HCT116 (cell line): ENCODE measurements at regions not wholly inside any gene's neighbourhood (a gene's known extent, or its start where the extent isn't known, plus 50 kb on each side); places are given as distances from the start of the nearest gene placed in this dataset.

Experiments used
- ATAC-seq: fragments of 200-7000 bp; cut with Tn5 transposase; 2 replicates; pipeline ENCODE4 v1.9.1; 2020; ENCODE audit warnings: mild to moderate bottlenecking, moderate library complexity
- BruUV-seq: library from RNA; stranded (reverse); fragments of 400-500 nt; replicated peaks from 2 replicates; lab custom pipeline; 2021; lab: Mats Ljungman, UMichigan
- CTCF ChIA-PET: fragments of 300-600 bp; sonication (Branson Sonifier 250); formaldehyde crosslinking; loops from one replicate; lab custom pipeline; 2021; ENCODE audit warnings: antibody characterized with exemption; lab: Charles Lee
- POLR2A ChIA-PET: fragments of 300-600, 350-600 bp; sonication (Branson Sonifier 250); formaldehyde crosslinking; loops from one replicate; lab custom pipeline; 2021; ENCODE audit warnings: antibody characterized with exemption; lab: Charles Lee
- RAD21 ChIA-PET, 2 experiments: fragments of 300-600 bp; sonication (Branson Sonifier 250); formaldehyde crosslinking; loops; one replicate each; lab custom pipeline; 2023; ENCODE audit warnings: low total read pairs in 2 of 2; ENCODE audit not compliant: uncharacterized antibody in 2 of 2, unreplicated experiment in 2 of 2, low non-redundant PET in 1 of 2; lab: Charles Lee
- DNase-seq: peaks from one replicate; pipeline ENCODE4 v3.0.0-alpha.2; 2010; ENCODE audit warnings: low read depth, low spot score
- H2AFZ ChIP-seq: fragments of 200-600 bp; shearing (Covaris generic), sonication (generic); 2 replicates; pipeline ENCODE4 v1.6.1; 2017; ENCODE audit warnings: low read depth, mixed run types, mixed read lengths, antibody characterized with exemption, low read length; ENCODE audit not compliant: poor library complexity, severe bottlenecking
- H3K27ac ChIP-seq: 2 replicates; pipeline ENCODE4 v1.5.1; 2012; ENCODE audit warnings: low read depth, low read length
- H3K27me3 ChIP-seq: fragments of 200-600 bp; sonication (generic); 2 replicates; pipeline ENCODE4 v1.6.1; 2016; ENCODE audit warnings: mixed run types, low read length, mixed read lengths; ENCODE audit not compliant: insufficient read depth
- H3K36me3 ChIP-seq, 2 experiments: fragments of 200-500 bp in 1 of 2; fragments of 200-600 bp in 1 of 2; sonication (Bioruptor generic) in 1 of 2; sonication (generic) in 1 of 2; 2 replicates each; pipeline versions ENCODE4 v1.5.1 to v1.6.1; 2014 to 2016; ENCODE audit warnings: low read length in 2 of 2, inconsistent platforms in 1 of 2, mixed read lengths in 1 of 2, mixed run types in 1 of 2; ENCODE audit not compliant: insufficient read depth in 2 of 2, control insufficient read depth in 1 of 2
- H3K4me1 ChIP-seq, 2 experiments: fragments of 200-600 bp in 1 of 2; sonication (generic) in 1 of 2; 2 replicates each; pipeline versions ENCODE4 v1.5.1 to v1.6.1; 2012 to 2017; ENCODE audit warnings: low read length in 2 of 2, inconsistent platforms in 1 of 2, mild to moderate bottlenecking in 1 of 2, mixed read lengths in 1 of 2, mixed run types in 1 of 2, moderate library complexity in 1 of 2; ENCODE audit not compliant: insufficient read depth in 2 of 2, control insufficient read depth in 1 of 2
- H3K4me2 ChIP-seq: fragments of 200-600 bp; sonication (generic); 2 replicates; pipeline ENCODE4 v1.6.1; 2017; ENCODE audit warnings: mixed run types, low read length, mixed read lengths
- H3K4me3 ChIP-seq, 2 experiments: fragments of 200-600 bp in 1 of 2; sonication (generic) in 1 of 2; replicated peaks in 1 of 2; 2 replicates each; pipeline ENCODE4 v1.5.1; 2011 to 2016; ENCODE audit warnings: low read length in 2 of 2, control low read depth in 1 of 2, low read depth in 1 of 2, mild to moderate bottlenecking in 1 of 2, mixed read lengths in 1 of 2, mixed run types in 1 of 2
- H3K79me2 ChIP-seq: fragments of 200-600 bp; sonication (generic); 2 replicates; pipeline ENCODE4 v1.6.1; 2017; ENCODE audit warnings: mild to moderate bottlenecking, mixed run types, low read length, moderate library complexity, mixed read lengths; ENCODE audit not compliant: insufficient read depth
- H3K9ac ChIP-seq: fragments of 200-600 bp; sonication (generic); 2 replicates; pipeline ENCODE4 v1.6.1; 2016; ENCODE audit warnings: low read length, mixed read lengths
- H3K9me2 ChIP-seq: fragments of 200-600 bp; sonication (generic), shearing (Covaris generic); 2 replicates; pipeline ENCODE4 v1.6.1; 2017; ENCODE audit warnings: mixed run types, mild to moderate bottlenecking, moderate library complexity; ENCODE audit not compliant: insufficient read depth
- H3K9me3 ChIP-seq, 2 experiments: fragments of 200-500 bp in 1 of 2; fragments of 200-600 bp in 1 of 2; sonication (Bioruptor generic) in 1 of 2; sonication (generic) in 1 of 2; 2 replicates each; pipeline ENCODE4 v1.6.1; 2014 to 2017; ENCODE audit warnings: low read length in 2 of 2, mixed read lengths in 2 of 2, inconsistent platforms in 1 of 2, low read depth in 1 of 2, mild to moderate bottlenecking in 1 of 2, mixed run types in 1 of 2, moderate library complexity in 1 of 2; ENCODE audit not compliant: control insufficient read depth in 1 of 2, insufficient read depth in 1 of 2
- H4K20me1 ChIP-seq: fragments of 200-600 bp; sonication (generic), shearing (Covaris generic); 2 replicates; pipeline ENCODE4 v1.6.1; 2017; ENCODE audit warnings: mixed run types, mild to moderate bottlenecking, moderate library complexity; ENCODE audit not compliant: insufficient read depth
- ELF1 ChIP-seq: IDR thresholded peaks from 2 replicates; pipeline ENCODE4 v1.6.1; 2012; ENCODE audit warnings: low read depth, borderline replicate concordance
- EZH2phosphoT487 ChIP-seq: fragments of 200-600 bp; IDR thresholded peaks from 2 replicates; pipeline ENCODE4 v1.6.1; 2018; ENCODE audit warnings: antibody characterized with exemption, borderline replicate concordance
- RAD21 ChIP-seq: IDR thresholded peaks from 2 replicates; pipeline ENCODE4 v1.6.1; 2012; ENCODE audit warnings: low read depth, mild to moderate bottlenecking
- SRF ChIP-seq: IDR thresholded peaks from 2 replicates; pipeline ENCODE4 v1.6.1; 2012; ENCODE audit warnings: low read depth
- TCF7L2 ChIP-seq: IDR thresholded peaks from 2 replicates; pipeline ENCODE4 v1.7.0; 2011; ENCODE audit warnings: borderline replicate concordance, inconsistent platforms; ENCODE audit not compliant: insufficient read depth, insufficient read length; ENCODE audit errors: extremely low read depth
- ZFX ChIP-seq: fragments of 450-650 bp; IDR thresholded peaks from 2 replicates; pipeline ENCODE4 v1.6.1; 2017
- intact Hi-C: fragments of 100-400 bp; cut with micrococcal nuclease; formaldehyde crosslinking; loops from 2 replicates; pipeline ENCODE4 v1.10.0; 2022
- TF ChIP-seq, protein P1 (sequence below), 3 experiments: fragments of 200-600 bp in 1 of 3; sonication (generic) in 1 of 3; IDR thresholded peaks in 2 of 3; conservative IDR thresholded peaks in 1 of 3; 2 replicates each; pipeline ENCODE4 v1.5.1; 2012 to 2017; ENCODE audit warnings: low read depth in 2 of 3, low read length in 2 of 3, antibody characterized with exemption in 1 of 3, borderline replicate concordance in 1 of 3, control low read depth in 1 of 3, mild to moderate bottlenecking in 1 of 3, mixed read lengths in 1 of 3, mixed run types in 1 of 3, moderate library complexity in 1 of 3; ENCODE audit not compliant: insufficient read depth in 1 of 3
- TF ChIP-seq, protein P2 (sequence below): IDR thresholded peaks from 2 replicates; pipeline ENCODE4 v1.6.1; 2012

DNA sequence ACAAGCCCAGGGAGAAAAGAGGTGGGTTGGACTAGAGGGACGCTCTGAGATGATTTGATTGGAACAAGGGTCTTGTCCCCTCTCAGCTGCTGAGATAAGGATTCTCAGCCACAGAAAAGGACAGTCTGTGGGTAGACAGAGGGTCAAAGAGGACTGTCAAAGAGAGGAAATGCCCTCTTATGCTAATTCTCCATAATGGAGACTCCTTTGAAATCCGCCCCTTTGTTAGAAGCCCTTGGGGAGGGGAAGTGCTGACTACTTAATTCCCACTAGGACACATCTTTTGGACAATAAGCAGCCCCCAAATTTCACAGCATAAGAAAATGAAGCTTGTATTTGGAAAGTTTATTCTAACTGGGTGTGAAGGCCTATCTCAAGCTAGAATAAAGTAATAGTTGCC is 176.6 kb downstream of the KTN1 start:
- Histone ChIP-seq H3K9me2 (no peaks in the 10 kb centered on the region), H3K4me1 (peaks cover 13 to 23% of the 10 kb centered on the region in 2 experiments), H3K4me3 (no peak overlapping the region), H2AFZ (no peak overlapping the region), H3K9ac (no peak overlapping the region), H4K20me1 (no peaks in the 10 kb centered on the region), H3K27me3 (no peaks in the 10 kb centered on the region), H3K79me2 (no peaks in the 10 kb centered on the region), H3K27ac (no peak overlapping the region), H3K9me3 (no peaks in the 10 kb centered on the region), H3K36me3 (no peaks in the 10 kb centered on the region), H3K4me2 (no peak overlapping the region)
- TF ChIP-seq SRF = no peak
- no peak for TF ChIP-seq TCF7L2
- no TSS peak for BruUV-seq
- POLR2A ChIA-PET = no interaction called here
- CTCF ChIA-PET = no interaction called here
- intact Hi-C loops = no loop called here
- ATAC-seq (no peak), DNase-seq (no peak)
- RAD21 ChIA-PET = no interaction called here

DNA sequence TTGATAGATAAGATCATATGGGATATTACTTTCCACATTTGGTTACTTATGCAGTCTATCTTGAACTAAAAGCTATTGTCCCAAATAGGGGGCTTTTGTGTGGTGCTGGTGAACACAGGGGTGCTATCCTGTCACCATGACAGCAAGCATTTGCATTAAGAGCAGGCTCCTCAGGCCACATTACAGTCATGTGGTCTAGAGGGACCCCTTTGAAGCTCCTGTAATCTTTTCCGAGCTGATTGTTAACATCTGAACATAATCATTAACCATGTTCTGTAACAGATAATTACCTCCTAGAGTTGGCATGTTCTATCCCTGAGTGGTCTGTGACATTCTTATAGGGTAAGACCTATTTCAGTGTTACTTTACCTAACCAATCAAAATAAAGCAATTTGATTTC is 178.8 kb downstream of the KTN1 start:
- POLR2A ChIA-PET = no interaction called here
- ATAC-seq = no peak

More for the DNA sequence above, 178.8 kb downstream of the KTN1 start:
- Histone ChIP-seq H3K4me3 (no peak overlapping the region), H3K9ac (no peak overlapping the region), H3K27me3 (no peaks in the 10 kb centered on the region), H3K27ac (no peak overlapping the region), H3K4me2 (no peak overlapping the region), H3K4me1 (peaks cover 0 to 5% of the 10 kb centered on the region in 2 experiments; a peak in 2 of 4 replicates), H3K9me3 (no peaks in the 10 kb centered on the region), H3K79me2 (no peaks in the 10 kb centered on the region), H3K36me3 (no peaks in the 10 kb centered on the region), H2AFZ (no peak overlapping the region), H3K9me2 (no peaks in the 10 kb centered on the region), H4K20me1 (no peaks in the 10 kb centered on the region)
- ChIA-PET CTCF (no interaction called here), RAD21 (no interaction called here)
- no TSS peak for BruUV-seq
- intact Hi-C loops = no loop called here
- TF ChIP-seq, protein P1, sequence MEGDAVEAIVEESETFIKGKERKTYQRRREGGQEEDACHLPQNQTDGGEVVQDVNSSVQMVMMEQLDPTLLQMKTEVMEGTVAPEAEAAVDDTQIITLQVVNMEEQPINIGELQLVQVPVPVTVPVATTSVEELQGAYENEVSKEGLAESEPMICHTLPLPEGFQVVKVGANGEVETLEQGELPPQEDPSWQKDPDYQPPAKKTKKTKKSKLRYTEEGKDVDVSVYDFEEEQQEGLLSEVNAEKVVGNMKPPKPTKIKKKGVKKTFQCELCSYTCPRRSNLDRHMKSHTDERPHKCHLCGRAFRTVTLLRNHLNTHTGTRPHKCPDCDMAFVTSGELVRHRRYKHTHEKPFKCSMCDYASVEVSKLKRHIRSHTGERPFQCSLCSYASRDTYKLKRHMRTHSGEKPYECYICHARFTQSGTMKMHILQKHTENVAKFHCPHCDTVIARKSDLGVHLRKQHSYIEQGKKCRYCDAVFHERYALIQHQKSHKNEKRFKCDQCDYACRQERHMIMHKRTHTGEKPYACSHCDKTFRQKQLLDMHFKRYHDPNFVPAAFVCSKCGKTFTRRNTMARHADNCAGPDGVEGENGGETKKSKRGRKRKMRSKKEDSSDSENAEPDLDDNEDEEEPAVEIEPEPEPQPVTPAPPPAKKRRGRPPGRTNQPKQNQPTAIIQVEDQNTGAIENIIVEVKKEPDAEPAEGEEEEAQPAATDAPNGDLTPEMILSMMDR (IDR thresholded peaks at IDR 0.05 in 2 of 3, conservative IDR thresholded peaks at IDR 0.05 in 1 of 3; ENCODE audit: borderline replicate concordance in 1 of 3, insufficient read depth in 1 of 3, low read depth in 2 of 3, low read length in 2 of 3) = no peak
- no peak for TF ChIP-seq ELF1
- TF ChIP-seq, protein P2, sequence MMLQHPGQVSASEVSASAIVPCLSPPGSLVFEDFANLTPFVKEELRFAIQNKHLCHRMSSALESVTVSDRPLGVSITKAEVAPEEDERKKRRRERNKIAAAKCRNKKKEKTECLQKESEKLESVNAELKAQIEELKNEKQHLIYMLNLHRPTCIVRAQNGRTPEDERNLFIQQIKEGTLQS = no peak
- no peak for TF ChIP-seq RAD21
- TF ChIP-seq ZFX = no peak
- TF ChIP-seq EZH2phosphoT487 = no peak
- no peak for DNase-seq
